ENCODE measurements at regions not wholly inside any gene's neighbourhood (a gene's known extent, or its start where the extent isn't known, plus 50 kb on each side); places are given as distances from the start of the nearest gene placed in this dataset.

DNA sequence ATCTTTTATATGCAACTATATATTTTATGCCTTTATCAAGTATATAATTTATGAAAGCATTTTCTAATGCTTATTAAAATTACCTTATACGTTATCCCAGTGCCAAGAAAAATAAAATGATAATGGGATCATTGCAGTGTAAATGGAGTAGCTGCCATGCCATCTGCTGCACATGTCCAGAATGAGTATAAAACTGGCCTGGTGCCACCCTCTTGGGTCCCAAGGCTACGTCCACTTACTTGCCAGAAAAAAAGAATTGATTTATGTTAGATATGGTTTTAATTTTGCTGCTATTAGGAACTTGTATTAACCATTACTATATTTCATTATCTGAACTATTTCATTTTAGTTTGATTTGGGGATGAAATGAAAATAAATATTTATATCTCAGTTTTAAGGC is 1127.1 kb upstream of the CNTN5 start:
- no peaks in the 10 kb centered on the region for H3K27me3 ChIP-seq (ENCODE audit: control insufficient read depth, insufficient read depth, low read length)
- no peaks in the 10 kb centered on the region for H3K36me3 ChIP-seq (ENCODE audit: control insufficient read depth, insufficient read depth, low read length)
- DNase-seq (ENCODE audit: low read depth) = no peak
- TF ChIP-seq, protein P1, sequence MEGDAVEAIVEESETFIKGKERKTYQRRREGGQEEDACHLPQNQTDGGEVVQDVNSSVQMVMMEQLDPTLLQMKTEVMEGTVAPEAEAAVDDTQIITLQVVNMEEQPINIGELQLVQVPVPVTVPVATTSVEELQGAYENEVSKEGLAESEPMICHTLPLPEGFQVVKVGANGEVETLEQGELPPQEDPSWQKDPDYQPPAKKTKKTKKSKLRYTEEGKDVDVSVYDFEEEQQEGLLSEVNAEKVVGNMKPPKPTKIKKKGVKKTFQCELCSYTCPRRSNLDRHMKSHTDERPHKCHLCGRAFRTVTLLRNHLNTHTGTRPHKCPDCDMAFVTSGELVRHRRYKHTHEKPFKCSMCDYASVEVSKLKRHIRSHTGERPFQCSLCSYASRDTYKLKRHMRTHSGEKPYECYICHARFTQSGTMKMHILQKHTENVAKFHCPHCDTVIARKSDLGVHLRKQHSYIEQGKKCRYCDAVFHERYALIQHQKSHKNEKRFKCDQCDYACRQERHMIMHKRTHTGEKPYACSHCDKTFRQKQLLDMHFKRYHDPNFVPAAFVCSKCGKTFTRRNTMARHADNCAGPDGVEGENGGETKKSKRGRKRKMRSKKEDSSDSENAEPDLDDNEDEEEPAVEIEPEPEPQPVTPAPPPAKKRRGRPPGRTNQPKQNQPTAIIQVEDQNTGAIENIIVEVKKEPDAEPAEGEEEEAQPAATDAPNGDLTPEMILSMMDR (IDR thresholded peaks at IDR 0.05; ENCODE audit: insufficient read depth, low read length, poor library complexity, severe bottlenecking) = no peak
- H3K4me3 ChIP-seq (ENCODE audit: low read depth, low read length) = no peak overlapping the region

DNA sequence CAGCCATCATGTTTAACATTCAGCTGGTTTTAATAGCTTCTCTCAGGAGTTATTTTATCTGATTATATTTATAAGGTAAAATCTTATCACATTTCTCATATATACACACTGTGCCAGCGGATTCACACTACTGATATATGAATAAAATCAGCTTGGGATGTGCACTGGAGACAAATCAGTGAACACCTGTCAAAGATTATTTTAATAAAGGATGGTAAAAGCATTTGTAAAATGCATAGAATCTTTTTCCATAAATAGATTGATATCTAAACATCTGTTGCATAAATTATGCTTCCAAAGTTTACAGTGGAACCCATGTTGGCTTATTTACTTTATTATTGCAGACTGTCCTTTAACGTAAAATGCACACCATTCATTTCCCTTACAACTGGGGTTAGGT is 1125.8 kb upstream of the CNTN5 start:
- no peaks in the 10 kb centered on the region for H3K27me3 ChIP-seq (ENCODE audit: control insufficient read depth, insufficient read depth, low read length)
- H3K36me3 ChIP-seq (ENCODE audit: control insufficient read depth, insufficient read depth, low read length) = no peaks in the 10 kb centered on the region
- H3K4me3 ChIP-seq (ENCODE audit: low read depth, low read length) = no peak overlapping the region
- TF ChIP-seq, protein P1 (IDR thresholded peaks at IDR 0.05; ENCODE audit: insufficient read depth, low read length, poor library complexity, severe bottlenecking) = no peak
- DNase-seq (ENCODE audit: low read depth) = no peak

DNA sequence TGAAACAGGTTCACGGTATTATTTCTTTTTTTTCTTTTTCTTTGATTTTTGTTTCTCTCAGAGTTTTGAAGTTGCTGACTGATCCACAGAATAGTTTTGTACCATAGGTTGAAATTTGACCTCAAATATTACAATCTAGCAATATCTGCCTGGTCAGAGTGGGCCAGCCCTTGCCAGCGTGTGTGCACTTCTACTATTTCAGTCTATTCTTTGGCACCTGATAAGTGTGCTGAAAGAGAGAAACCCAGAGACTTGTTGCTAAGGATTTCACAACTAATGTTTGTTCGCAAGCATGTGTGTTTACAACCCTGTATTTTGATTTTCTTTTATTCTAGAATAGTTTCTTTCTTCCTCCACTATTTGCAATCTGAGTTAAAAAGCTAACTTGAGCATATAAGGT is 1125.2 kb upstream of the CNTN5 start:
- Histone ChIP-seq H3K36me3 (ENCODE audit: control insufficient read depth, insufficient read depth, low read length) (no peaks in the 10 kb centered on the region), H3K4me3 (ENCODE audit: low read depth, low read length) (no peak overlapping the region), H3K27me3 (ENCODE audit: control insufficient read depth, insufficient read depth, low read length) (no peaks in the 10 kb centered on the region)
- DNase-seq (ENCODE audit: low read depth) = no peak
- TF ChIP-seq, protein P1 (IDR thresholded peaks at IDR 0.05; ENCODE audit: insufficient read depth, low read length, poor library complexity, severe bottlenecking) = no peak

DNA sequence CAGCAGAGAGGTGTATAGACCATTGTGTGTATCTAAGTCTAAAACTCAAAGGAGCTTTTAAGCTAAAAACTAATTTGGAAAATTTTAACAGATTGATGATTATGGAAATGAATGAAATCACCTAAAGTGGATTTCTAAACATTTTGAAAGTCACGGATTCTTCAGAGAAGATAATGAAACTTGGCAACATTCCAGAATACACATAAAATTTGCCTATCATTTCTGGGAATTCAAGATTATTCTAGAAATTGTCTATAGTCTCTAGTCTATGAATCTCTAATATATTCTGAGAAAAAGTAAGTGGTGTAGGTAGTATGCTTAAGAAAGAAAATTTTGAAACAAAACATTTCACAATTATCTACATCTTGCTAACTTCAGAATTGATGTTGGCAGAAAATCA is 1117.9 kb upstream of the CNTN5 start:
- no peak for DNase-seq (ENCODE audit: low read depth)
- TF ChIP-seq, protein P1 (IDR thresholded peaks at IDR 0.05; ENCODE audit: insufficient read depth, low read length, poor library complexity, severe bottlenecking) = no peak

DNA sequence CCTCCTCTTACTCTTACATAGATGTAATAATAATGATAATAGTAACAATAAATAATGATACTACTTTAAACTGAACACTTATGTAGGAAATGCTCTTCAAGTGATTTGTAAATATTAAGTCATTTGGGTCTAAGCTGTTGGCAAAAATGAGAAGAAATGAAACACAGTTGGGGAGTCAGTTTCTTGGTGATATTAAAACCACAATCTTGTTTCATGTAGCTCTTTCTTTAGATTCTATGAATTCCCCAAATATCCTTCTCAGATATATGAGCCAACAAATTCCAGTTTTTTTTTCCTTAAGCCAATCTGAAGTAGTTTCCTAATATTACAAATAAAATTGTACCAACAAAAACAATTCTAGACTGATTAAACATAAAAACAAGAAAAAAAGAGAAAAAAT is 1115.6 kb upstream of the CNTN5 start:
- H3K4me3 ChIP-seq (ENCODE audit: low read depth, low read length) = no peak overlapping the region
- no peak for DNase-seq (ENCODE audit: low read depth)

More for the DNA sequence above, 1117.9 kb upstream of the CNTN5 start:
- H3K27me3 ChIP-seq (ENCODE audit: control insufficient read depth, insufficient read depth, low read length) = no peaks in the 10 kb centered on the region
- no peaks in the 10 kb centered on the region for H3K36me3 ChIP-seq (ENCODE audit: control insufficient read depth, insufficient read depth, low read length)
- no peak overlapping the region for H3K4me3 ChIP-seq (ENCODE audit: low read depth, low read length)

DNA sequence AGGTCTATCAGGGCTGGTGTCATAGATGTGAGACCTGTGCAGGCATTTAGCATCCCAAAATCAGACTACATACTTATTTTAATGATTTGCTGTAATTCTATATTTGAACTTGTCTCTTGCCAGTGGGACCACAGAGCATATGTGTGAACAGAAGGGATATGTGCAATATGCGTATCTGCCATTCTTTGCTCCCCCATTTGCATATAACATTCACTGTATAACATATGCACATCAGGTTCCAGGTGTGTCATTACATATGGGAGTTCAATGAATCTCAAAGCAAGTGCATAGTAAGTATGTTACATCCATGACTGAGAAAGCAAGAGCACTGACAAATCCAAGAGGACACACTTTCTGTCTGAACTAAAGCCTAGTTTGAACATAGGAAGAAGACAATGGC is 1115.1 kb upstream of the CNTN5 start:
- H3K4me3 ChIP-seq (ENCODE audit: low read depth, low read length) = no peak overlapping the region
- H3K27me3 ChIP-seq (ENCODE audit: control insufficient read depth, insufficient read depth, low read length) = no peaks in the 10 kb centered on the region
- DNase-seq (ENCODE audit: low read depth) = no peak
- TF ChIP-seq, protein P1 (IDR thresholded peaks at IDR 0.05; ENCODE audit: insufficient read depth, low read length, poor library complexity, severe bottlenecking) = no peak
- no peaks in the 10 kb centered on the region for H3K36me3 ChIP-seq (ENCODE audit: control insufficient read depth, insufficient read depth, low read length)

More for the DNA sequence above, 1115.6 kb upstream of the CNTN5 start:
- TF ChIP-seq, protein P1 (IDR thresholded peaks at IDR 0.05; ENCODE audit: insufficient read depth, low read length, poor library complexity, severe bottlenecking) = no peak
- Histone ChIP-seq H3K36me3 (ENCODE audit: control insufficient read depth, insufficient read depth, low read length) (no peaks in the 10 kb centered on the region), H3K27me3 (ENCODE audit: control insufficient read depth, insufficient read depth, low read length) (no peaks in the 10 kb centered on the region)
